ENCODE measurements at regions not wholly inside any gene's neighbourhood (a gene's known extent, or its start where the extent isn't known, plus 50 kb on each side); places are given as distances from the start of the nearest gene placed in this dataset.

- no peak overlapping the region for H3K4me3 ChIP-seq (ENCODE audit: insufficient read depth, low read length)
- H3K27me3 ChIP-seq (ENCODE audit: insufficient read depth, low read length): no peaks in the 10 kb centered on the region
- DNase-seq (ENCODE audit: insufficient read length, low spot score, missing footprints): no peak
- H3K27ac ChIP-seq (ENCODE audit: low read depth, low read length): no peak overlapping the region
- H3K36me3 ChIP-seq (ENCODE audit: insufficient read depth, low read length): no peaks in the 10 kb centered on the region
- no peaks in the 10 kb centered on the region for H4K20me1 ChIP-seq (ENCODE audit: insufficient read depth, low read length)
- H3K4me2 ChIP-seq (ENCODE audit: insufficient read depth, low read length): no peak overlapping the region
- H3K9me3 ChIP-seq (ENCODE audit: low read depth, low read length): peaks cover 2% of the 10 kb centered on the region
- H2AFZ ChIP-seq (ENCODE audit: low read length): no peak overlapping the region
- H3K4me1 ChIP-seq (ENCODE audit: insufficient read depth, low read length): no peaks in the 10 kb centered on the region
- TF ChIP-seq CTCF (IDR thresholded peaks at IDR 0.05; ENCODE audit: extremely low read depth, low read depth, low read length): no peak
- no peaks in the 10 kb centered on the region for H3K79me2 ChIP-seq (ENCODE audit: insufficient read depth, low read length)
These were observed 399.3 kb downstream of the BCL11A start for GRCh38 chr2:60154142-60154541.

GRCh38 chr2:60152226-60152833 lies 401.1 kb downstream of the BCL11A start:
- no peak overlapping the region for H3K27ac ChIP-seq (ENCODE audit: low read depth, low read length)
- no peaks in the 10 kb centered on the region for H4K20me1 ChIP-seq (ENCODE audit: insufficient read depth, low read length)
- TF ChIP-seq CTCF (IDR thresholded peaks at IDR 0.05; ENCODE audit: extremely low read depth, low read depth, low read length): peak; percentile 38
- no peak overlapping the region for H2AFZ ChIP-seq (ENCODE audit: low read length)
- H3K4me3 ChIP-seq (ENCODE audit: insufficient read depth, low read length): no peak overlapping the region
- no peaks in the 10 kb centered on the region for H3K79me2 ChIP-seq (ENCODE audit: insufficient read depth, low read length)
- H3K4me1 ChIP-seq (ENCODE audit: insufficient read depth, low read length): no peaks in the 10 kb centered on the region
- peaks cover 2% of the 10 kb centered on the region for H3K9me3 ChIP-seq (ENCODE audit: low read depth, low read length)
- no peak for DNase-seq (ENCODE audit: insufficient read length, low spot score, missing footprints)
- H3K36me3 ChIP-seq (ENCODE audit: insufficient read depth, low read length): no peaks in the 10 kb centered on the region
- H3K4me2 ChIP-seq (ENCODE audit: insufficient read depth, low read length): no peak overlapping the region
- H3K27me3 ChIP-seq (ENCODE audit: insufficient read depth, low read length): no peaks in the 10 kb centered on the region

GRCh38 chr2:60149176-60149575 lies 404.3 kb downstream of the BCL11A start:
- no peaks in the 10 kb centered on the region for H3K4me1 ChIP-seq (ENCODE audit: insufficient read depth, low read length)
- no peak overlapping the region for H3K4me2 ChIP-seq (ENCODE audit: insufficient read depth, low read length)
- no peak overlapping the region for H2AFZ ChIP-seq (ENCODE audit: low read length)
- TF ChIP-seq CTCF (IDR thresholded peaks at IDR 0.05; ENCODE audit: extremely low read depth, low read depth, low read length): no peak
- no peaks in the 10 kb centered on the region for H3K36me3 ChIP-seq (ENCODE audit: insufficient read depth, low read length)
- DNase-seq (ENCODE audit: insufficient read length, low spot score, missing footprints): no peak
- no peaks in the 10 kb centered on the region for H3K79me2 ChIP-seq (ENCODE audit: insufficient read depth, low read length)
- no peak overlapping the region for H3K27ac ChIP-seq (ENCODE audit: low read depth, low read length)
- H3K27me3 ChIP-seq (ENCODE audit: insufficient read depth, low read length): no peaks in the 10 kb centered on the region
- H3K4me3 ChIP-seq (ENCODE audit: insufficient read depth, low read length): no peak overlapping the region
- H3K9me3 ChIP-seq (ENCODE audit: low read depth, low read length): peaks cover 2% of the 10 kb centered on the region
- H4K20me1 ChIP-seq (ENCODE audit: insufficient read depth, low read length): no peaks in the 10 kb centered on the region

GRCh38 chr2:60148716-60149115 lies 404.7 kb downstream of the BCL11A start:
- DNase-seq (ENCODE audit: insufficient read length, low spot score, missing footprints): no peak
- Histone ChIP-seq H3K27me3 (ENCODE audit: insufficient read depth, low read length) (no peaks in the 10 kb centered on the region), H3K79me2 (ENCODE audit: insufficient read depth, low read length) (no peaks in the 10 kb centered on the region), H3K27ac (ENCODE audit: low read depth, low read length) (no peak overlapping the region), H3K4me3 (ENCODE audit: insufficient read depth, low read length) (no peak overlapping the region), H3K9me3 (ENCODE audit: low read depth, low read length) (peaks cover 2% of the 10 kb centered on the region), H2AFZ (ENCODE audit: low read length) (no peak overlapping the region), H4K20me1 (ENCODE audit: insufficient read depth, low read length) (no peaks in the 10 kb centered on the region), H3K4me1 (ENCODE audit: insufficient read depth, low read length) (no peaks in the 10 kb centered on the region), H3K4me2 (ENCODE audit: insufficient read depth, low read length) (no peak overlapping the region), H3K36me3 (ENCODE audit: insufficient read depth, low read length) (no peaks in the 10 kb centered on the region)
- no peak for TF ChIP-seq CTCF (IDR thresholded peaks at IDR 0.05; ENCODE audit: extremely low read depth, low read depth, low read length)

Data from osteoblast (primary cell).